GM10266 (cell line): ENCODE measurements at regions not wholly inside any gene's neighbourhood (a gene's known extent, or its start where the extent isn't known, plus 50 kb on each side); places are given as distances from the start of the nearest gene placed in this dataset.

Experiments used
- DNase-seq: peaks from one replicate; pipeline ENCODE4 v3.0.0; 2012; ENCODE audit errors: extremely low spot score
- TF ChIP-seq, protein P1 (sequence below): IDR thresholded peaks from 2 replicates; pipeline ENCODE4 v1.5.1; 2012; ENCODE audit warnings: mild to moderate bottlenecking, low read depth; ENCODE audit not compliant: control insufficient read depth, insufficient read depth; ENCODE audit errors: missing control alignments

DNA sequence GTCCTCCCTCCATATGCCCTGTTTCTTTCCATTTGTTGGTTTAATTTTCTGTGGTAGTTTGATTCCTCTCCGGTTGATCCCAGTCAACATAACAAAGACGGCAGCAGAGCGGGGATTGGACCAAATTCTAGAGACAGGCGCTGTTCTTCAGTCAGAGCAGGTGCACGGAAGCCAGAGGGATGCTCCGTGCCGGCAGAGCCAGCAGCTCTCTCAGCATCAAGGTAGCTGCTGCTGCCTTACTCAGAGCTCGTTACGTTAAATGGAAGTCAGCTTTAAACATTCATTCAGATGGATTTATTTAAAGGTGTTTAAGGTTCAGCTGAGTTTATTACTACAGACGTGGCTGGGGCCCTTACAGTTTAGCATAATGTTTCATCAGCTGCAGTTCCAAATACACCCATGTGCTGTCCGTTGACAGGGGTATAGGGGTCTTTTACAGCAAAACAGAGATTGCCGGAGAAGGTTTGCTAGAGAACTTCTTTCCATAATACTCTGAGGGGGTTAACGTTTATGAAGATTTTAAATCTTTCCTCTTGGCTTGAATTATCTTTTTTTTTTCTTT, 497.2 kb upstream of the PIK3C3 start:
- TF ChIP-seq, protein P1, sequence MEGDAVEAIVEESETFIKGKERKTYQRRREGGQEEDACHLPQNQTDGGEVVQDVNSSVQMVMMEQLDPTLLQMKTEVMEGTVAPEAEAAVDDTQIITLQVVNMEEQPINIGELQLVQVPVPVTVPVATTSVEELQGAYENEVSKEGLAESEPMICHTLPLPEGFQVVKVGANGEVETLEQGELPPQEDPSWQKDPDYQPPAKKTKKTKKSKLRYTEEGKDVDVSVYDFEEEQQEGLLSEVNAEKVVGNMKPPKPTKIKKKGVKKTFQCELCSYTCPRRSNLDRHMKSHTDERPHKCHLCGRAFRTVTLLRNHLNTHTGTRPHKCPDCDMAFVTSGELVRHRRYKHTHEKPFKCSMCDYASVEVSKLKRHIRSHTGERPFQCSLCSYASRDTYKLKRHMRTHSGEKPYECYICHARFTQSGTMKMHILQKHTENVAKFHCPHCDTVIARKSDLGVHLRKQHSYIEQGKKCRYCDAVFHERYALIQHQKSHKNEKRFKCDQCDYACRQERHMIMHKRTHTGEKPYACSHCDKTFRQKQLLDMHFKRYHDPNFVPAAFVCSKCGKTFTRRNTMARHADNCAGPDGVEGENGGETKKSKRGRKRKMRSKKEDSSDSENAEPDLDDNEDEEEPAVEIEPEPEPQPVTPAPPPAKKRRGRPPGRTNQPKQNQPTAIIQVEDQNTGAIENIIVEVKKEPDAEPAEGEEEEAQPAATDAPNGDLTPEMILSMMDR = no peak
- DNase-seq = no peak

DNA sequence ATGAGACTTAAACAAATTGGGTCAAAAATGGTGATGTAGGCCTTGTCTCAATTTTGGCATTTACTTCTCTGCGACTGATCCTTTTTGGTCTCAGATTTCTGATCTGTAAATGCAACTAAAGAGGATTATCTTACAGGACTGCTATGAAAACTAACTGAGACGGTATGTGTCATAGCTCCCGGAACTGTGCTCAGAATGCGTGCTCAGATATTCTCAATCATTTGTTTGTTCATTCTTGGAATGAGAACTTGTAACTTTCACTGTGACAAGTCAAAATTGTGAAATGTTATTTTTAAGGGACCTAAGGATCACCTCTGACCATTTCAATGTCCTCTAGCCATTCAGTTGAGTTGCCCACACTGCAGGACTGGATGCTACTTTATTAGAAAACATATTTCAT, 498.2 kb upstream of the PIK3C3 start:
- no peak for DNase-seq
- TF ChIP-seq, protein P1 = no peak

DNA sequence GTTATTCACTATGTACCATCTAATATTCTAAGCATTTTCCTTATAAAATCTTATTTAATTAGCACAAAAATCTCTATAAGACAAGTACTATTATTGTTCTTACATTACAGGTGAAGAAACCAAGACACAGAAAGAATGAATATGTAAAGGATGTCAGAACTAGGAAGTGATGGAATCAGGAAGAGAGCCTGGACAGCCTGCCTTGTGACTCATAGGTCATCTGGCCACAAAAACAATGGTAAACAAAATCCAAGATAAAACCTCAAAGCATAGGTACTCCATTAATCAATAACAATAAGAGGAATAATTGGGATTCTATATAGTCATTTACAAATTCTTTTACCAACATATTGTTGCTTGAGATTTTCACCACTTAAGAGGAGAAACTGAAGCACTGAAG, 505.4 kb upstream of the PIK3C3 start:
- DNase-seq = no peak
- TF ChIP-seq, protein P1 = no peak

DNA sequence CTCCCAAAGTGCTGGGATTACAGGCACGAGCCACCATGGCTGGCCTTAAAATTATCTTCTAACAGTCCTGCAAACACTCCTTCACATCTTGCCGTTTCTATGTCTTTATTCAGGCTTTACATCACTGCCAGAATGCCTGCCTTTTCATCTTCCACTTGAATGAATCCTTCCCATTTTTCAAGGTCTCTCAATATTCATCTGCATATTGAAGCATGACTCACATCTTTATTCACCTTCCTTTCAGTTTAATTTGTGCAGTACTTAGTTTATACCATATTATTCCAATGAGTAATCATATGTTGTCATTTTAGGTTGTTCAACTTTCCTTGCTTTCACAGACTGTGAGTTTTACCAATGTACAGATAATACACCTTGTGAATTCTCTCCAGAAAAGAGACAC, 510.1 kb upstream of the PIK3C3 start:
- TF ChIP-seq, protein P1 = no peak
- DNase-seq = no peak

DNA sequence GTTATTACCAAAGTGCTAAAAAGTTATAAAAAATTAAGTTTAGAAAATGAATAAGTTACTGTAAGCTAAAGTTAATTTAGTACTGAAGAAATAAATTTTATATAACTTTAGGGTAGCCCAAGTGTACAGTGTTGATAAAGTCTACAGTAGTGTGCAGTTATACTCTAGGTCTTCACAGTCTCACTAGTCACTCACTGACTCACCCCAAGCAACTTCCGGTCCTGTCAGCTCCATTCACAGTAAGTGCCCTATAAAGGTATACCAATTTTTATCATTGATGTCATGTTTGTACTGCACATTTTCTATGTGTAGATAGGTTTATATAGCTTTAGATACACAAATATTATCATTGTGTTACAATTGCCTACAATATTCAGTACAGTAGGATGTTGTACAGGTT, 518.3 kb upstream of the PIK3C3 start:
- no peak for DNase-seq
- TF ChIP-seq, protein P1 = no peak

DNA sequence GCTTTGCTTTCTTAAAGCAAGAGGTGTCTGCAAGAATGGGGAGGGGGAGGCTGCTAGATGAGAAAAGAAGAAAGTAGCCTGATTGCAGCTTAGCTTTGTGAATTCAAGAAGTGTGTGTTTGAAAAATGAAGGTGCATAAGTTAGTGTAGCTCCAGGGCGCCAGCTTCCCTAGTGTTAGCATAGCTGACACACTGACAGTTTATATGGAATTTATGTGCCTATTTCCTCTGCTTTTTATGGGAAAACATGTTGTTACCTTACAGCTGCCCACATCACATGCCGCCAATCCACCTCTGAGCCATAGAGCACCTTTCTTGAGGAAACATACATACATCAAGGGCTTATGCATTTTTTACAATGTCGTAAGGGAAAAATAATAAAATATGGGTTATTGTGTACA, 536.4 kb upstream of the PIK3C3 start:
- no peak for DNase-seq
- TF ChIP-seq, protein P1 = no peak

DNA sequence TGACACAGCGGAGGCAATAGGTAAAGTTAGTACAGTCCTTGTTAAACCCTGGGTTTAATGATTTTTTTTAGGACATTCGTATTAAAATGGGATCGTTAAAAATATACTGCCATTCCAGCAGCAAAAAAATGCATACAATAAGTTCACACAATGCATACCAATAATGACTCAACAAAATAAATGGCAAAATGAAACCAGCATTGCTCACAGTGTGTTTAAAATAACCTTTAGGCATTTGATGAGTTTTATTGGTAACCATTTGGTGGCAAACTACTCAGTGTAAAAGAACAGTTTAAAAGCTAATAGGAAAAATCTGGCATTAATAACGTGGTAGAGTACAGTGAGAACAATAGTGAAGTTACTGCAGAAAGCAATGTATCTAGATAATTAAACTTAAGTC, 539.0 kb upstream of the PIK3C3 start:
- DNase-seq = no peak
- TF ChIP-seq, protein P1 = no peak

DNA sequence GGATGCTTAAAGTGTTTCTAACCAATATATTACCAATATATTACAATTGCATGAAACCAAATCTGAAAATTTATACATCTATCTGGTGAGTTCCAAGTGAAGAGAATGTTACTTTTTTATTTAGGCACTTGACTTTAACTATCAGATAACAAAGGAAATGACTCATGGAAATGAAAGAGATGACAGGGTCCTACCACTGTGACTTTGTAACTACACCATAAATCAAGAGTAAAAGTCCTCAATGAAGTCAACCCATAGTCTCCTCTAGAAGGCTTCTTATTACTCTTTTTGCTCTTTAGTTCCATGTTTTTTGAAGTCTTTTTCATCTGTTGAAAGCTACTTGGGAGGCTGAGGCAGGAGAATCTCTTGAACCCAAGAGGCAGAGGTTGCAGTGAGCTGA, 545.0 kb upstream of the PIK3C3 start:
- DNase-seq = no peak
- TF ChIP-seq, protein P1 = no peak
